ENCODE measurements at regions not wholly inside any gene's neighbourhood (a gene's known extent, or its start where the extent isn't known, plus 50 kb on each side); places are given as distances from the start of the nearest gene placed in this dataset.

- H3K27ac ChIP-seq (ENCODE audit: insufficient read depth, low read depth, low read length), result no peak overlapping the region
- H3K36me3 ChIP-seq (ENCODE audit: control insufficient read depth in 2 of 2, extremely low read depth in 1 of 2, insufficient read depth in 2 of 2, low read length in 2 of 2), result no peaks in the 10 kb centered on the region
- H3K27me3 ChIP-seq (ENCODE audit: control insufficient read depth in 2 of 2, insufficient read depth in 2 of 2, low read length in 2 of 2), result no peaks in the 10 kb centered on the region
- H3K4me2 ChIP-seq (ENCODE audit: insufficient read depth, low read length), result no peak overlapping the region
- no TSS peak for BruUV-seq (replicated peaks)
- ChIA-PET CTCF (interaction anchor here (0.7 to 1.7 kb wide), 7 partner anchors 9 to 173 kb away, joined by 3 to 8 read pairs (median 3); partner anchors contain the start of gene SERTAD2), POLR2A (interaction anchor here (0.6 kb wide), 1 partner anchor 9 kb away, joined by 3 read pairs; no protein-coding TSS in a partner anchor)
- H3K79me2 ChIP-seq (ENCODE audit: control insufficient read depth, insufficient read depth, low read length), result no peaks in the 10 kb centered on the region
- no peaks in the 10 kb centered on the region for H3K9me3 ChIP-seq (replicated peaks; ENCODE audit: control insufficient read depth, insufficient read depth, low read length)
- no peak overlapping the region for H2AFZ ChIP-seq (ENCODE audit: low read depth, low read length)
- TF ChIP-seq CTCF (IDR thresholded peaks at IDR 0.05; ENCODE audit: extremely low read depth in 1 of 2, insufficient read depth in 1 of 2, low read depth in 1 of 2, low read length in 2 of 2) (no peak), MAX (IDR thresholded peaks at IDR 0.05; ENCODE audit: insufficient read depth, insufficient read length) (no peak), GATA2 (IDR thresholded peaks at IDR 0.05; ENCODE audit: insufficient read depth, insufficient read length, low read depth, low read length) (no peak), FOS (IDR thresholded peaks at IDR 0.05; ENCODE audit: borderline replicate concordance, insufficient read depth, low read length) (no peak), POLR2AphosphoS5 (IDR thresholded peaks at IDR 0.05; ENCODE audit: insufficient read depth, low read depth, low read length) (no peak), EZH2 (IDR thresholded peaks at IDR 0.05; ENCODE audit: borderline replicate concordance, low read depth, low read length, severe bottlenecking) (no peak), JUN (IDR thresholded peaks at IDR 0.05; ENCODE audit: borderline replicate concordance, insufficient read depth, insufficient read length, low read depth) (no peak), POLR2A (IDR thresholded peaks at IDR 0.05; ENCODE audit: low read depth, low read length) (no peak), MYC (IDR thresholded peaks at IDR 0.05; ENCODE audit: low read depth, low read length) (no peak)
- H3K4me3 ChIP-seq (replicated peaks in 1 of 3; ENCODE audit: insufficient read depth in 1 of 3, low read depth in 1 of 3, low read length in 3 of 3), result no peak overlapping the region
- intact Hi-C loops (cut with micrococcal nuclease), result no loop called here
- no peak for FAIRE-seq
- no peaks in the 10 kb centered on the region for H3K4me1 ChIP-seq (ENCODE audit: control insufficient read depth, extremely low read depth, insufficient read depth, low read length)
- dilution Hi-C loops (cut with MboI; ENCODE audit: extremely low pct_ligation_motif_present, low sequenced_read_pairs), result no loop called here
- H4K20me1 ChIP-seq (replicated peaks; ENCODE audit: control insufficient read depth, extremely low read depth, insufficient read depth, low read length), result no peaks in the 10 kb centered on the region
- H3K9me1 ChIP-seq (replicated peaks; ENCODE audit: control insufficient read depth, extremely low read depth, insufficient read depth, low read length), result no peaks in the 10 kb centered on the region
- no peak overlapping the region for H3K9ac ChIP-seq (replicated peaks; ENCODE audit: extremely low read depth, insufficient read depth, low read length)
- no peak for DNase-seq (ENCODE audit: low read depth, low spot score)
Observed at GRCh38 chr2:64760128-64760527, 106.4 kb upstream of the SERTAD2 start.

All from endothelial cell of umbilical vein (primary cell).